BLaER1 (cell line): ENCODE measurements at regions not wholly inside any gene's neighbourhood (a gene's known extent, or its start where the extent isn't known, plus 50 kb on each side); places are given as distances from the start of the nearest gene placed in this dataset.

Experiments
- H3K27ac ChIP-seq: shearing (Covaris generic); formaldehyde crosslinking; 2 replicates; pipeline ENCODE4 v1.8.1; 2022
- H3K27me3 ChIP-seq: shearing (Covaris generic); formaldehyde crosslinking; 2 replicates; pipeline ENCODE4 v1.8.1; 2022
- H3K36me3 ChIP-seq: shearing (Covaris generic); formaldehyde crosslinking; 2 replicates; pipeline ENCODE4 v1.8.1; 2022
- H3K4me1 ChIP-seq: shearing (Covaris generic); formaldehyde crosslinking; 2 replicates; pipeline ENCODE4 v1.8.1; 2022
- H3K4me2 ChIP-seq: shearing (Covaris generic); formaldehyde crosslinking; 2 replicates; pipeline ENCODE4 v1.8.1; 2022
- H3K4me3 ChIP-seq: shearing (Covaris generic); formaldehyde crosslinking; 2 replicates; pipeline ENCODE4 v1.8.1; 2022
- H3K9ac ChIP-seq: shearing (Covaris generic); formaldehyde crosslinking; 2 replicates; pipeline ENCODE4 v1.8.1; 2022
- H3K9me3 ChIP-seq: shearing (Covaris generic); formaldehyde crosslinking; 2 replicates; pipeline ENCODE4 v1.8.1; 2022
- H4K20me1 ChIP-seq: shearing (Covaris generic); formaldehyde crosslinking; 2 replicates; pipeline ENCODE4 v1.8.1; 2022
- Cebpa-rat ChIP-seq: shearing (Covaris generic); IDR thresholded peaks from 2 replicates; pipeline ENCODE4 v1.8.1; 2022

DNA sequence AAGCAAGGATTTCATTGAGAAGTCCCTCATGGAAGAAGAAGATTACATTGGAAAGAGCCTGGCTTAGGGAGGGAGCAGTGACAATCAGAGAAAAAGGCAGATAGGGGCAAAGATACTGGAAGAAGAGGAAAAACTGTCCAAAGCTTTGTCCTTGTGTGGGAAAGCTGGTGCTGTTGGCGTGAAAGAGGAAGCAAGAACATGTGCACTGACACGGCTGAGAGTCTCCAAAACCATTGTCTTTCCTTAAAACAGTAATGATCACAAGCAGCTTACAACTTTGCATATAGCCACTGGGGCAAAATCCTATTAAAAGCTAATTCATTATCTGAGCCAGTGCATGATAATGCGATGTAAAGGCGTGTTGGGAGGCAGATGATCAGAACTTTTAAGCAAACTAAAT is 85.1 kb upstream of the ESR1 start:
- H3K36me3 ChIP-seq, result no peaks in the 10 kb centered on the region
- peak overlapping the region; percentile 23; the same call in 1 of the 2 replicates for H3K4me2 ChIP-seq
- H3K9me3 ChIP-seq, result peaks cover 4% of the 10 kb centered on the region; the same call in 1 of the 2 replicates
- H3K9ac ChIP-seq, result no peak overlapping the region
- TF ChIP-seq Cebpa-rat, result no peak
- peaks cover 13% of the 10 kb centered on the region for H3K4me1 ChIP-seq
- H3K27me3 ChIP-seq, result no peaks in the 10 kb centered on the region
- H3K4me3 ChIP-seq, result no peak overlapping the region
- no peak overlapping the region for H3K27ac ChIP-seq
- H4K20me1 ChIP-seq, result no peaks in the 10 kb centered on the region

DNA sequence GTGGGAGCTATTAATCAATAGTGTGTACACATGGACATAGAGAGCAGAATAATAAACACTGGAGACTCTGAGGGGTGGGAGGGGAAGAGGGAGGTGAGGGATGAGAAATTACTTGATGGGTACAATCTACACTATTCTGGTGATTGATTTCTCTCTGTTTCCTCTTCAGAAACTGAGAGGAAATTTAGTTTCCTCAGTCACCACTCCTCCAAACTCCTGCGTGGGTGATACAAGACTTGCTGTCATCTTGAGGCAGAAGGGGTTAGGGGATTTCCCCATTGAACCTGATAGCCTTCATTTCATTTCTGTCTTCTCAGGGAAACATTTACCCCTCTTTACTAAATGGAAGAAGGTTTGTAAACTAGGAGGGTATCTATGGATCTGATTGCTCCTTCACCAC is 84.3 kb upstream of the ESR1 start:
- Histone ChIP-seq H4K20me1 (no peaks in the 10 kb centered on the region), H3K36me3 (no peaks in the 10 kb centered on the region), H3K4me1 (peaks cover 13% of the 10 kb centered on the region), H3K9ac (no peak overlapping the region), H3K4me2 (no peak overlapping the region; the same call in 1 of the 2 replicates), H3K27me3 (no peaks in the 10 kb centered on the region), H3K27ac (no peak overlapping the region), H3K9me3 (peaks cover 7% of the 10 kb centered on the region; the same call in 1 of the 2 replicates), H3K4me3 (no peak overlapping the region)
- no peak for TF ChIP-seq Cebpa-rat

DNA sequence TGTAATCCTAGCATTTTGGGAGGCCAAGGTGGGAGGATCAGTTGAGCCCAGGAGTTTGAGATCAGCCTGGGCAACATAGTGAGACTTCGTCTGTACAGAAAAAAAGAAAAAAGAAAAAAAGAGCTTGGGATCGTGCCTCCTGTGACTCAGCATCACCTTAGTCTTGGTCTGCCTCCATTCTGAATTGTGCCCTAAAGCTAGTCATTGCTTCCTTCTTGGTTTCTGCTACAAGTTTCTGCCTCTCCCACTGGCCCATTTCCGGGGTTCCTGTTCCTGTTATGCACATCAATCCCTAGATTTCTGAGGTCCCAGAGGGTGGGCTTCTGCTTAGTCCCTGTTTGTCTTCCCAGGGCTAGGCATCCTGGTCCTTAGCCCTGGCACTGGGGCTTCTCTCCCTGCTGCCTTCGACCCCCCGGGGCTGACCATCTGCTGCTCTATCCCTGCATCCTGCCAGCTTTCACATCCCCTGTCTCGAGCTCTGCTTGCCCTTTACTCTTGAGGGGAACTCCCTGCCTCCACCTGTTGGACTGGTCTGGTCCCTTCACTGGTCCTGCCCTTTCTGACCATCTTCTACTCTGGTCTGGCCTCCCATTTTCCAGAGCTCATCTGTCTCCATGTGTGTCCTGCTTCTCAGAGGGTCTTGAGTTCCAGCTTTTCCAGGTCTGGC is 77.5 kb upstream of the ESR1 start:
- H3K27ac ChIP-seq, result no peak overlapping the region
- no peak overlapping the region for H3K4me3 ChIP-seq
- no peak for TF ChIP-seq Cebpa-rat
- peaks cover 10% of the 10 kb centered on the region; the same call in 1 of the 2 replicates for H3K9me3 ChIP-seq
- H3K9ac ChIP-seq, result no peak overlapping the region
- no peaks in the 10 kb centered on the region for H4K20me1 ChIP-seq
- H3K36me3 ChIP-seq, result no peaks in the 10 kb centered on the region
- H3K4me2 ChIP-seq, result no peak overlapping the region
- H3K27me3 ChIP-seq, result no peaks in the 10 kb centered on the region
- no peaks in the 10 kb centered on the region for H3K4me1 ChIP-seq

DNA sequence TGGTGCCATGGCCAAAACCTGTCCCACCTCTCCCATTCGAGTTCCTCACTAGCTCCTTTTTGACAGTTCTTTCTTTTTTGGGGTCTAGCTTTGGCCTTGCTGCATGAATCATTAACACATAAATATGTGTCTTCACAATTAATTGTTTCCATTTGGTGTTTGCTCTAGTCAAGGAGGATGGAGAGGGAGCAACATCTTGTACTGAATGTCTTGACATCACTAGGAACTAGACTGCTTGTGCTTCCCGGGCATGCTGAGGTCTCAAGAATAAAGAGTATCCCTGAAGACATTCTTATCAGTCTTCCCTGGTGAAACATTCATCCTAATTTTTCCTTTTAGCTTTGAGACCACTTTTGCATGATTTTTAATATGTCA is 77.0 kb upstream of the ESR1 start:
- Histone ChIP-seq H3K9me3 (peaks cover 10% of the 10 kb centered on the region; the same call in 1 of the 2 replicates), H3K4me3 (no peak overlapping the region), H3K27ac (no peak overlapping the region), H3K36me3 (no peaks in the 10 kb centered on the region), H3K4me1 (no peaks in the 10 kb centered on the region), H3K4me2 (no peak overlapping the region), H3K27me3 (no peaks in the 10 kb centered on the region), H3K9ac (no peak overlapping the region), H4K20me1 (no peaks in the 10 kb centered on the region)
- no peak for TF ChIP-seq Cebpa-rat

DNA sequence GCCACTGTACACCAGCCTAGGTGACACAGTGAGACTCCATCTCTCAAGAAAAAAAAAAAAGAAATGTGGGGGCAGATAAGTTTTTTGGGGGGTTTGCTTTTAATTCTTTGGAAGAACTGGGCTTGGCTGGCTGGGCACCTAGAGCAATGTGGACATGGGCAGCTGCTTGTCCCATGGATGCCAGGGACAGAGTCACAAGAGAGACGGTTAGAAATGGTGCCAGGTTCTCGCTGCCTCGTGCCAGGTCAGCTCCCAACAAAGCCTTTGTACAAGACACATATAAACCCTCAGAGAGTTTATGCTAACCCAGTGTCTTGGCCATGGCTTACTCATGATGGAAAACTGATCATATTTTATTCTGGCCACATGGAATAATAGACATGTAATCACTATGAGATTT is 76.2 kb upstream of the ESR1 start:
- H4K20me1 ChIP-seq, result no peaks in the 10 kb centered on the region
- peaks cover 10% of the 10 kb centered on the region; the same call in 1 of the 2 replicates for H3K9me3 ChIP-seq
- no peak overlapping the region for H3K9ac ChIP-seq
- H3K36me3 ChIP-seq, result no peaks in the 10 kb centered on the region
- no peak overlapping the region for H3K4me3 ChIP-seq
- no peaks in the 10 kb centered on the region for H3K4me1 ChIP-seq
- H3K27me3 ChIP-seq, result no peaks in the 10 kb centered on the region
- no peak overlapping the region for H3K27ac ChIP-seq
- no peak for TF ChIP-seq Cebpa-rat
- H3K4me2 ChIP-seq, result no peak overlapping the region

DNA sequence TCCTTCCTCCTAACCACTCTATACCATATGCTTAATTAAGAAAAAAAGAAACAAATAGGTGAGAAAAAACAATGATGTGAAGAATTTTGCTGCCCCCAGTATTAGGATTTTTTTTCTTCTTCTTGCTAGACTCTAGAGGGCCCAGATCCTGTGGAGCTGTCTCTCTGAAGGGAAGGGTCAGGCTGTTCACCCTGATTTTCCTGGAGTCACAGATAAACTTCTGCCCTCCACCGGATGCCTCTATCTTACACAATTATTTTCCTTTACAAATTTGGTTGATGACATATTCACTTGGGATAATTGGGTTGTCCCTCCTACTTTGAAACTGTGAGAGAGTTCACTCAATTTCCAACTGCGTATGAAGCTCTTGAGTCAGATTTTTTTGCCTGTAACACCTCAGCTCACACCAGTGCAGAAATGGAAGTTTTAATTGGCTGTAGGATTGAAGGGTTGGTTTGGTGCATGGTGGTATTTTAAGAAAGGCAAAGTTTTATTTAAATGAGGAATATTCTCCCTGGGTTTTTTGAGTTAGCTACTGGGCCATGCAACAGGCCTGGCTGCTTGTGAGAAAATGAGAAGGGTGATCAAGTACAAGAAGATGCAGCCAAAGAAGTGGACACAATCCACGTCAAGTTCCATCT is 73.7 kb upstream of the ESR1 start:
- H3K27ac ChIP-seq, result no peak overlapping the region
- H3K4me3 ChIP-seq, result no peak overlapping the region
- no peak overlapping the region for H3K9ac ChIP-seq
- H3K4me2 ChIP-seq, result no peak overlapping the region
- no peak for TF ChIP-seq Cebpa-rat
- H3K9me3 ChIP-seq, result 0 out of 2 replicates have a peak, but pooled peaks cover 3% of the 10 kb centered on the region
- H3K27me3 ChIP-seq, result no peaks in the 10 kb centered on the region
- H3K4me1 ChIP-seq, result no peaks in the 10 kb centered on the region
- no peaks in the 10 kb centered on the region for H4K20me1 ChIP-seq
- no peaks in the 10 kb centered on the region for H3K36me3 ChIP-seq

DNA sequence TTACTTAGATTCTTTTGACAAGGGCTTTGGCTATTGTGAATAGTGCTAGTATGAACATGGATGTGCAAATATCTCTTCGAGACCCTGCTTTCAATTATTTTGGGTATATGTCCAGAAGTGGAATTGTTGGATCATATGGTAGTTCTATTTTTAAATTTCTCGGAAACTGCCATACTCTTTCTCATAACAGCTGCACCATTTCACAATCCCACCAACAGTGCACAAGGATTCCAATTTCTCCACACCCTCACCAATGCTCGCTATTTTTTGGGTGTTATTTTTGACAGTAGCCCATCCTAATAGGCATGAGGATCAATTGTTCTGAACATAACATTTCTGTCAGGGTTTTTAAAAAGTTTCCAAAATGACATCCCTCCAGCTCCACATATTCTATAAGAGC is 69.2 kb upstream of the ESR1 start:
- Histone ChIP-seq H3K4me2 (no peak overlapping the region), H3K9ac (no peak overlapping the region), H3K36me3 (no peaks in the 10 kb centered on the region), H3K4me1 (no peaks in the 10 kb centered on the region), H3K4me3 (no peak overlapping the region), H3K27ac (no peak overlapping the region), H3K27me3 (no peaks in the 10 kb centered on the region), H4K20me1 (no peaks in the 10 kb centered on the region), H3K9me3 (no peaks in the 10 kb centered on the region)
- no peak for TF ChIP-seq Cebpa-rat

DNA sequence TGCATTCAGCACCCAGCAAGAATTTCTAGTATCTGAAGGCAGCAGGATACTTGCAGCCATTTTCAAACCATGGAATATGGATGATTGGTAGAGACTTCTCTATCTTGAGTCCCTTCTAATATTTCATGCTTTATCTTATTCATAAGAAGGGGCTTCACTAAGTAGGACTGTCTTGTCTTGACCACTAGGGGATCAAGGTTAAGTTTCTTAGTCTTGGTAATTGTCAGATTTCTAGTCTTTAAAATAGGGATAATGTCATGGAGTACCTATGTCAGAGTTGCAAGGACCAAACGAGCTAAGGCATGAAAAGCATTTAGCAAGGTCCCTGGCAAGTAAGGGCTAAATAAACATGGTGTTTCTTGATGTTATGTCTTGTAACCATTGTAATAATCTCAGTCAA is 68.5 kb upstream of the ESR1 start:
- H3K4me3 ChIP-seq, result no peak overlapping the region
- H3K9ac ChIP-seq, result no peak overlapping the region
- no peak overlapping the region for H3K27ac ChIP-seq
- H4K20me1 ChIP-seq, result no peaks in the 10 kb centered on the region
- H3K36me3 ChIP-seq, result no peaks in the 10 kb centered on the region
- H3K4me2 ChIP-seq, result no peak overlapping the region
- no peaks in the 10 kb centered on the region for H3K4me1 ChIP-seq
- no peak for TF ChIP-seq Cebpa-rat
- H3K9me3 ChIP-seq, result no peaks in the 10 kb centered on the region
- no peaks in the 10 kb centered on the region for H3K27me3 ChIP-seq

DNA sequence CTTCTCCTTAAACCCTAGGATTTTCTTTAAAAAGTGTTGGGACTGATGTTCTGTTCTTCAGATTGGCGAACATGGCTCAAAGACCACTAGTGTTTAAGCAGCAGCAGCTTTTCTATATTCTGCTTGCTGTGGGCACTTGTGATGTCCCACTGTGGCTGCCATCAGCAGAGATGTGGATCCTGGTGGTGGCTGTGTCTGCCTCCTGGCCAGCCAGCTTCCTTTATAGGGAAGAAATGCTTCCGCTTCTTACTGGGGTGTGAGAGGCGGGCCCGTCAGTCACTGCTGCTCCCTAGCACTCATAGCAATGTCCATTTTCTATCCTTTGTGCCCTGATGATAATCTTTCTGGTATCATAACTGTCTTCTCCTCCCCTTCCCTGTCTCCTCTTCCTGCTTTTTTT is 66.7 kb upstream of the ESR1 start:
- no peaks in the 10 kb centered on the region for H4K20me1 ChIP-seq
- no peak overlapping the region for H3K4me3 ChIP-seq
- H3K27me3 ChIP-seq, result no peaks in the 10 kb centered on the region
- H3K9ac ChIP-seq, result no peak overlapping the region
- no peaks in the 10 kb centered on the region for H3K9me3 ChIP-seq
- H3K4me2 ChIP-seq, result no peak overlapping the region
- H3K4me1 ChIP-seq, result no peaks in the 10 kb centered on the region
- TF ChIP-seq Cebpa-rat, result no peak
- no peaks in the 10 kb centered on the region for H3K36me3 ChIP-seq
- H3K27ac ChIP-seq, result no peak overlapping the region

DNA sequence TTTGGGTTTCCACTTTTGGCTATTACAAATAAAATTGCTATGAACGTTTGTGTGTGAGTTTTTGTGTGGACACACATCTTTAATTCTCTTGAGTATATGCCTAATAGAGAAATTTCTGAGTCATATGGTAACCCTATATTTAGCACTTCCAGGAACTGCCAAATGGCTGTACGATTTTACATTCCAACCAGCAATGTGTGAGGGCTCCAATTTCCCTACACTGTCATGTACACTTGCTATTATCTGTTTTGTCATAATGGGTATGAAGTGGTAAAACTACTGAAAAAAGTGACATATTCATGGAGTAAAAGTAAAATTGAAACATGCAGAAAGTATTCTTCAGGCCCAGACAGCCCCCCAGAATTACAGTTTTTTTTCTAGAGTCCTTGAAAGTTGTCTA is 59.6 kb upstream of the ESR1 start:
- H3K4me1 ChIP-seq, result no peaks in the 10 kb centered on the region
- H3K9ac ChIP-seq, result no peak overlapping the region
- H3K9me3 ChIP-seq, result no peaks in the 10 kb centered on the region
- no peak for TF ChIP-seq Cebpa-rat
- H4K20me1 ChIP-seq, result no peaks in the 10 kb centered on the region
- H3K27me3 ChIP-seq, result no peaks in the 10 kb centered on the region
- H3K36me3 ChIP-seq, result no peaks in the 10 kb centered on the region
- no peak overlapping the region for H3K4me2 ChIP-seq
- no peak overlapping the region for H3K27ac ChIP-seq
- H3K4me3 ChIP-seq, result no peak overlapping the region
